GM19043 (cell line): ENCODE measurements at regions not wholly inside any gene's neighbourhood (a gene's known extent, or its start where the extent isn't known, plus 50 kb on each side); places are given as distances from the start of the nearest gene placed in this dataset.

Source experiments
- ATAC-seq: cut with Tn5 transposase; IDR thresholded peaks from one replicate; pipeline ENCODE4 v1.9.1; 2021; ENCODE audit warnings: low read depth; ENCODE audit not compliant: unreplicated experiment

DNA sequence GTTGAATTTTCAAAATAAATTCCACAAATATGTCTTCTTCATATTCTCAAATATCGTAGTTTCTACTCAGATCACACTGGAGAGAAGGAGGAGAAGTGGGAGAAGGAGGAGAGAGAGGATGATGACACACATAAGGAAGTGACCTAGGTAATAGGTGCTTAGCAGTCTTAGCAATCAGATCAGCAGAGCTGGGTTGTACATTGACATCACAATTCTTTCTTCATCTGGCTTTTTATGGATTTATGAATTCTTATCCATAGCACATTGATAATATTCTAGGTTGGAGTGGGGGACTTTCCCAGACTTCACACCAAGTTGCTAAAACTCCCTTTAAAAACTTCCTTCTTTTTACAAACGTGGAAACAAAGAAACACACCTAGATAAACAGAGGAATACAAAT, 86.9 kb downstream of the FGF9 start:
- ATAC-seq, result no peak

- no peak for ATAC-seq
Observed at GRCh38 chr13:21758441-21758840, 87.6 kb downstream of the FGF9 start.

DNA sequence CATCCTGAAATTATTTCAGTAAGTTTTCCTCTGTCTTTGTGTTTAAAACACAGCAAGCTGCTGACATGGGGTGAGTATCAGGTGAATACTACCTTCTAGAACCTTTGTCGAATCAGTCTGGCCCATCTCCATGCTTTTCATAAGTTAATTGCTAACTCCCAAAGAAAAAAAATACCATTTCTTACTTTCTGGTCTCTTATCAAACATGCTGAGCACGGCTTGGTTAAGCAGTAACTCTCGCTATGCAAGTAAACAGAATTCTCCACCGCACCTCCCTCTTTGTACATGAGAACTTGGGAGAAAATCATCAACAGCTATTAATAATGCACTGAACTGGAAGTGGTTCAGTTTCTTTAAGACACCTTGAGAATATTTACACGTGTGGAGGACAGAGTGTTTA, 88.6 kb downstream of the FGF9 start:
- ATAC-seq, result no peak

DNA sequence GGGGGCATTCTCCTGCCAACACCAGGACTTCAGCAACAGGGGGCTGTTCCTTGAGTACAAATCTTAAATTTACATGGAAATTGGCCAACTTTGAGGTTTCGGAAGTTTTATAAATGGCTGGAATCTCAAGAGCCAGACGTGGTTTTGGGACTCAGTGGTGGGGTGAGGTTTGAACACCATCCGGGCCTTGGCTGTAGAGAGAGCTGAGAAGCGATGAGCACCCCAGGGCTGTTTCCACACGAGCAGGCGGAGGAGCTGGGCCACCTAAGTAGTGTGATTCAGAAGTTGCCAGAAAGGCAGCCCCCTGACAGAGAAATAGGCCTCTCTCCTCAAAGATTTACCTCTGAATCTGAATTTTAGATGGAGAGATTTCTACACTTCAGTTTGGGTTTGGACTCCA, 89.0 kb downstream of the FGF9 start:
- no peak for ATAC-seq

DNA sequence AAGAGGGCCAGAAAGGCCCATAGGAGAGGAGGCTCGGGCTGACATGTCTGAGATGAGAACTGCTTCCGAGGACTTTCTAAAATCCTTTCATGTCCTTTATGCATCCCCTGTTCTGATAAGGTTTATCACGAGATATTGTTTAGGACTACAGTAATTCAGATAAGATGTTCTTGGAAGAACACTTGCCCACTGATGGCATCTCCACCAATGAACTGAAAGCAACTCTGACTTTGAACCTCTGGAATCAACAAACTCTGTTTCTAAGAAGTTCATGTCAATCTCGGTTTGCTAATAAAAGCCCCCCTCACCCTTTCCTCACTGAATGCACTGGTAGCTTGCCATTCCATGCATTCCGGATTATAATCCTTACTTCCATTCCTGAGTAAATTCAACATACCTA, 90.9 kb downstream of the FGF9 start:
- no peak for ATAC-seq

- ATAC-seq, result no peak
Observed at GRCh38 chr13:21762512-21762911, 91.6 kb downstream of the FGF9 start.

- ATAC-seq, result no peak
Observed at GRCh38 chr13:21767032-21767431, 96.2 kb downstream of the FGF9 start.

DNA sequence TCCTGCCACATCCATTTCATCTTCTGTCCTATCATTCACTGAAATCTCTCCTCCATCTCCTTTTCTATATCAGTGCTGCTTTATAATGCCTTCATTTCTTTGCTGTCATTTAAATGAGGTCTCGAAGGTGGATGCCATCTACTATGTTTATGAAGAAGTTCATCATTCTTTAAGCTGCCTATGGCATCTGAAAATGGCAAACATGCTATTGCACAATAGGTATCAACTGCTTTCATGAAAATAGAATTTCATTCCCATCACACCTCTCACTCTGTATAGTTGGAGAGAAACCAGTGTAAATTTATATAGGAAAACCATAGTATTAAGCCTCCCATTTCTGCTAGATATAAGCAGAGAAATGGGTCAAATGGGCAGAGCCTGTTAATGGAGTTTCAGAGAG, 100.2 kb downstream of the FGF9 start:
- no peak for ATAC-seq

GRCh38 chr13:21777166-21777565, 106.3 kb downstream of the FGF9 start:
- ATAC-seq, result no peak

GRCh38 chr13:21777813-21778212, 106.9 kb downstream of the FGF9 start:
- ATAC-seq, result no peak

- no peak for ATAC-seq
Observed at GRCh38 chr13:21782736-21783135, 111.9 kb downstream of the FGF9 start.

- no peak for ATAC-seq
Observed at GRCh38 chr13:21785990-21786389, 115.1 kb downstream of the FGF9 start.

DNA sequence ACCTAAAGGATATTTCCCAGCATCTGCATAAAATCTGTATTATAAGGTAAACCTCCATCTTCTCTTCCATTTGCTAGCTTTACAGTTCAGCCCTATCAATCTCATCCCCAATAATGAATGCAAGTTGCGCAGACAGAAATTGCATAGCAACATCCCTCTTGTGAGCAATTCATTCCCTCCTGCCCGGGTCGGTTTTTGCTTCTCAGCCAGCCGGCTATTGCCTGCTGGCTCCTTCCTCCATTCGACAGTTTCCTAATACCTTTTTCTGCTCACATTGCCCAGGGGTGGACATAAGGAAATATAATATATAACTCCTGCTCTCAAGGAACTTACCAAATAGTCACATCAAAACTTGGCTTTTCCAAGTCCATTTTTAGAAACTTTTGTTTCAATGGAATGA, 125.2 kb downstream of the FGF9 start:
- no peak for ATAC-seq

- no peak for ATAC-seq
Observed at GRCh38 chr13:21796775-21797514, 126.1 kb downstream of the FGF9 start.

DNA sequence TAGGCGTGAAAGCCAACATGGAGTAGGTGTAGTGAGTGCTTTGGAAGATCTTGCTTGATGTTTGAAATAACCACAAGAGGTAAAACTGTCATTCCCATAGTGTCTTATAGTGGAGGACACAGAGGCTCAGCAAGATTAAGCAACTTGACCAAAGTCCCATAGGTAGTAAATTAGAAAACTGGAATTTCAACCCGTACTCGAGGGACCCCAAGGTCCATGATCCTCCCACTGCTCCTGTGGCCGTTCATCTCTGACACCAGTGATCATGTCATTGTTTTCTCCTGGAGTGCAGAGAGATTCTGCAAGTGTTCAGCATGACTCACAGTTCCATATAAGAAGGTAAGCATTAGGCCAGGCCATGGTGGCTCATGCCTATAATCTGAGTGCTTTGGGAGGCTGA, 126.9 kb downstream of the FGF9 start:
- ATAC-seq, result no peak

- no peak for ATAC-seq
Observed at GRCh38 chr13:21798181-21798580, 127.3 kb downstream of the FGF9 start.

DNA sequence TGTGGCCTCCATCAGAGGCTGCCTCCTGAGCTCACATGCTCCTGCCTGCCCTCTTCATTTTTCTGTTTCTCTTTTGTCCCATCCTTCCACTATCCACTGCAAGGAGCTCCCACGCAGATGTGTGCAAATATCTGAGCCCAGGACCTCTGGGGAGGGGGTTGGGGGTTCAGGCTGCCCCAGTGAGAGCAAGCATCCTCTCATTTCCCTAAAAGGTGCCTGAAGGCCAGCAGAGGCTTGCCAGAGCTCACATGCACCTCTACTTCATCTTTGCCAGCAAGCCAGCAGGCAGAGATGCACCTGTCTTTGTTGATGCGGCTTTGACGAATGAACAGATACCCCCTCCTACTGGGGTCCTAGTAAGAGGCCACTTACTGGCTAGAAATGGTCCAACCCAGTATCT, 128.8 kb downstream of the FGF9 start:
- ATAC-seq, result no peak

- ATAC-seq, result no peak
Observed at GRCh38 chr13:21800837-21801616, 130.2 kb downstream of the FGF9 start.

GRCh38 chr13:21805733-21806132, 134.9 kb downstream of the FGF9 start:
- ATAC-seq, result no peak

DNA sequence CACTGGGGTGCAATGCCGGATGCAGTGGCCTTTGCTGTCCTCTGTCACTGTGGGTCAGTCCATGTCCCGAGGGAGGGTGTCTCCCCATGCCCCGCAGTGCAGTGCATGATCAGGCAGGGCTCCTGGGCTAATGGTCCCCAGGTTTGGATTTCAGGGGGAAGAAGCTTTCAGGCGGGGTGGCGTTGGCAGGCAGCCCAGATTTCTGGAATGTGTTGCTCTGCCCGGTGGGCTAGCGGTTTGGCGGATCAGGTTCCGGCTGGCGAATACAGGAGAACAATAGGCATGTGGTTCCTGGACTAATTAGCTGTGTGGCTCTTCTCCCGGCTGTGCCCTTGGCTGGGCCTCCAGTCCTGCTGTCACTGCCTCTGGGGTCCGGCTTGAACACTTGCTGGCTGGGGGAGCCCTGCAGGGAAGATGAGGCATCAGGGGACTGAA, 141.3 kb downstream of the FGF9 start:
- no peak for ATAC-seq

GRCh38 chr13:21813110-21813509, 142.2 kb downstream of the FGF9 start:
- ATAC-seq, result no peak

DNA sequence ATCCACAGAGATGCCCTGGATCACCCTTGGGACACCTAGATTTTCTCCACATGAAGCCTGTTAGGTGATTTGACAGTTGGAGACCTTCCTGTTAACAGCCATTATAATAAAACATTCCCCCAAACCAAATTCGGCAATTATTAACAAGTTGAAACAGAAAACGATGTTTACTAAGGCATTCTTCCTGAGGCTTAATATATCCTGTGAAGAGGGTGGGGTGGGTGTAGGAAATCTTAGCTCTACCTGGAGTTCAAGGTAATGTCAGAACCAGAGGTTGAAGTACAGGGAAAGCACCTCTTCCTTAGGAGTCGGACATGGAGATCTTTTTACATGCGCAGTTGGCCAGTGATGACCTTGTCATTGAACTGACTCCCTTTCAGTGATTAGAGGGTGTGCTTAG, 143.0 kb downstream of the FGF9 start:
- ATAC-seq, result no peak
